Tibial nerve (tissue), 4 donors: ENCODE measurements at regions not wholly inside any gene's neighbourhood (a gene's known extent, or its start where the extent isn't known, plus 50 kb on each side); places are given as distances from the start of the nearest gene placed in this dataset.

Source experiments
- EP300 ChIP-seq, 2 donors: sonication (generic); formaldehyde crosslinking; IDR thresholded peaks; one replicate each; pipeline ENCODE4 v1.6.1; 2017; ENCODE audit warnings: antibody characterized with exemption in 2 of 2, mild to moderate bottlenecking in 1 of 2
- POLR2A ChIP-seq, 2 donors: fragments of 450-650 bp; IDR thresholded peaks; one replicate each; pipeline ENCODE4 v1.6.1; 2017; ENCODE audit warnings: antibody characterized with exemption in 2 of 2, mild to moderate bottlenecking in 2 of 2, moderate library complexity in 2 of 2
- TF ChIP-seq, protein P1 (sequence below), 5 experiments: fragments of 200-600 bp in 3 of 5; fragments of 450-650 bp in 2 of 5; sonication (generic) in 3 of 5; IDR thresholded peaks; one replicate each; pipeline ENCODE4 v1.5.1; 2016 to 2019; ENCODE audit warnings: antibody characterized with exemption in 5 of 5, mild to moderate bottlenecking in 3 of 5, moderate library complexity in 2 of 5

- TF ChIP-seq, protein P1, sequence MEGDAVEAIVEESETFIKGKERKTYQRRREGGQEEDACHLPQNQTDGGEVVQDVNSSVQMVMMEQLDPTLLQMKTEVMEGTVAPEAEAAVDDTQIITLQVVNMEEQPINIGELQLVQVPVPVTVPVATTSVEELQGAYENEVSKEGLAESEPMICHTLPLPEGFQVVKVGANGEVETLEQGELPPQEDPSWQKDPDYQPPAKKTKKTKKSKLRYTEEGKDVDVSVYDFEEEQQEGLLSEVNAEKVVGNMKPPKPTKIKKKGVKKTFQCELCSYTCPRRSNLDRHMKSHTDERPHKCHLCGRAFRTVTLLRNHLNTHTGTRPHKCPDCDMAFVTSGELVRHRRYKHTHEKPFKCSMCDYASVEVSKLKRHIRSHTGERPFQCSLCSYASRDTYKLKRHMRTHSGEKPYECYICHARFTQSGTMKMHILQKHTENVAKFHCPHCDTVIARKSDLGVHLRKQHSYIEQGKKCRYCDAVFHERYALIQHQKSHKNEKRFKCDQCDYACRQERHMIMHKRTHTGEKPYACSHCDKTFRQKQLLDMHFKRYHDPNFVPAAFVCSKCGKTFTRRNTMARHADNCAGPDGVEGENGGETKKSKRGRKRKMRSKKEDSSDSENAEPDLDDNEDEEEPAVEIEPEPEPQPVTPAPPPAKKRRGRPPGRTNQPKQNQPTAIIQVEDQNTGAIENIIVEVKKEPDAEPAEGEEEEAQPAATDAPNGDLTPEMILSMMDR (IDR thresholded peaks at IDR 0.05) = no peak
- TF ChIP-seq EP300 (IDR thresholded peaks at IDR 0.05) = no peak
- TF ChIP-seq POLR2A (IDR thresholded peaks at IDR 0.05) = no peak
Observed at GRCh38 chr5:122697191-122697590, 77.7 kb upstream of the SNX2 start.
